ENCODE measurements at regions not wholly inside any gene's neighbourhood (a gene's known extent, or its start where the extent isn't known, plus 50 kb on each side); places are given as distances from the start of the nearest gene placed in this dataset.
"Not testable (repeated sequence)": the region's sequence is repeated elsewhere in the genome, so short reads cannot be mapped to it uniquely, and the experiment has no call there.

- no peak for FAIRE-seq
- no peak for TF ChIP-seq POLR2A (IDR thresholded peaks at IDR 0.05; ENCODE audit: low read depth, low read length)
- no peak for DNase-seq (ENCODE audit: insufficient read length, low spot score)
Measured at GRCh38 chr1:184854496-184855140, 100.0 kb upstream of the EDEM3 start.

GRCh38 chr1:184854036-184854435 lies 99.4 kb upstream of the EDEM3 start:
- DNase-seq (ENCODE audit: insufficient read length, low spot score) (no peak), FAIRE-seq (no peak)
- no peak for TF ChIP-seq POLR2A (IDR thresholded peaks at IDR 0.05; ENCODE audit: low read depth, low read length)

- DNase-seq (ENCODE audit: insufficient read length, low spot score), result no peak
- TF ChIP-seq POLR2A (IDR thresholded peaks at IDR 0.05; ENCODE audit: low read depth, low read length), result no peak
- peak; percentile 41 for FAIRE-seq
Measured at GRCh38 chr1:184851822-184852746, 97.4 kb upstream of the EDEM3 start.

- FAIRE-seq (no peak), DNase-seq (ENCODE audit: insufficient read length, low spot score) (no peak)
- no peak for TF ChIP-seq POLR2A (IDR thresholded peaks at IDR 0.05; ENCODE audit: low read depth, low read length)
Measured at GRCh38 chr1:184843732-184844495, 89.3 kb upstream of the EDEM3 start.

GRCh38 chr1:184840596-184840995 lies 85.9 kb upstream of the EDEM3 start:
- DNase-seq (ENCODE audit: insufficient read length, low spot score) (no peak), FAIRE-seq (no peak)
- TF ChIP-seq POLR2A (IDR thresholded peaks at IDR 0.05; ENCODE audit: low read depth, low read length), result no peak

GRCh38 chr1:184838504-184838951 lies 83.9 kb upstream of the EDEM3 start:
- peak; percentile 60 for DNase-seq (ENCODE audit: insufficient read length, low spot score)
- TF ChIP-seq POLR2A (IDR thresholded peaks at IDR 0.05; ENCODE audit: low read depth, low read length), result no peak
- peak; percentile 96 for FAIRE-seq

- FAIRE-seq (no peak), DNase-seq (ENCODE audit: insufficient read length, low spot score) (no peak)
- TF ChIP-seq POLR2A (IDR thresholded peaks at IDR 0.05; ENCODE audit: low read depth, low read length), result no peak
Measured at GRCh38 chr1:184836934-184837895, 82.6 kb upstream of the EDEM3 start.

- TF ChIP-seq POLR2A (IDR thresholded peaks at IDR 0.05; ENCODE audit: low read depth, low read length), result no peak
- FAIRE-seq, result no peak
Measured at GRCh38 chr1:184836141-184836540, 81.5 kb upstream of the EDEM3 start.

GRCh38 chr1:184833994-184834393 lies 79.3 kb upstream of the EDEM3 start:
- not testable (repeated sequence) for DNase-seq (ENCODE audit: insufficient read length, low spot score); FAIRE-seq

More at GRCh38 chr1:184836141-184836540, 81.5 kb upstream of the EDEM3 start:
- no peak for DNase-seq (ENCODE audit: insufficient read length, low spot score)

- no peak for FAIRE-seq
Measured at GRCh38 chr1:184832517-184832916, 77.9 kb upstream of the EDEM3 start.

GRCh38 chr1:184829496-184829895 lies 74.8 kb upstream of the EDEM3 start:
- not testable (repeated sequence) for FAIRE-seq; DNase-seq (ENCODE audit: insufficient read length, low spot score)

More at GRCh38 chr1:184832517-184832916, 77.9 kb upstream of the EDEM3 start:
- no peak for TF ChIP-seq POLR2A (IDR thresholded peaks at IDR 0.05; ENCODE audit: low read depth, low read length)
- no peak for DNase-seq (ENCODE audit: insufficient read length, low spot score)

- DNase-seq (ENCODE audit: insufficient read length, low spot score) (no peak), FAIRE-seq (no peak)
- no peak for TF ChIP-seq POLR2A (IDR thresholded peaks at IDR 0.05; ENCODE audit: low read depth, low read length)
Measured at GRCh38 chr1:184828369-184828717, 73.7 kb upstream of the EDEM3 start.
